WTC11 (cell line): ENCODE measurements at regions not wholly inside any gene's neighbourhood (a gene's known extent, or its start where the extent isn't known, plus 50 kb on each side); places are given as distances from the start of the nearest gene placed in this dataset.

Experiments
- AFF4 ChIP-seq: sonication (generic); formaldehyde crosslinking; IDR thresholded peaks from 2 replicates; pipeline ENCODE4 v1.8.1; 2023; ENCODE audit warnings: mild to moderate bottlenecking, missing genetic modification reagents, borderline replicate concordance
- ATF1 ChIP-seq: sonication (generic); formaldehyde crosslinking; IDR thresholded peaks from 2 replicates; pipeline ENCODE4 v1.8.1; 2023; ENCODE audit warnings: mild to moderate bottlenecking, moderate library complexity, missing genetic modification reagents
- CTCF ChIP-seq: fragments of 200-600 bp; IDR thresholded peaks from 2 replicates; pipeline ENCODE4 v1.8.0; 2022; ENCODE audit warnings: antibody characterized with exemption
- ETV6 ChIP-seq: sonication (generic); formaldehyde crosslinking; IDR thresholded peaks from 2 replicates; pipeline ENCODE4 v1.8.1; 2022; ENCODE audit warnings: mild to moderate bottlenecking, missing genetic modification reagents
- FOXJ3 ChIP-seq: sonication (generic); formaldehyde crosslinking; IDR thresholded peaks from 2 replicates; pipeline ENCODE4 v1.9.0; 2021; ENCODE audit warnings: missing genetic modification reagents, mild to moderate bottlenecking, borderline replicate concordance
- FOXK1 ChIP-seq: sonication (generic); formaldehyde crosslinking; IDR thresholded peaks from 2 replicates; pipeline ENCODE4 v1.8.0; 2022; ENCODE audit warnings: mild to moderate bottlenecking, moderate library complexity, missing genetic modification reagents
- NR1H2 ChIP-seq: sonication (generic); formaldehyde crosslinking; IDR thresholded peaks from 2 replicates; pipeline ENCODE4 v1.9.0; 2021; ENCODE audit warnings: mild to moderate bottlenecking, moderate library complexity, missing genetic modification reagents
- NR3C1 ChIP-seq: sonication (generic); formaldehyde crosslinking; conservative IDR thresholded peaks from 2 replicates; pipeline ENCODE4 v1.8.1; 2023; ENCODE audit warnings: low read depth, mild to moderate bottlenecking, missing genetic modification reagents
- OVOL2 ChIP-seq: fragments of 250-450 bp; sonication (Bioruptor Pico); IDR thresholded peaks from 2 replicates; pipeline ENCODE4 v1.9.0; 2021; ENCODE audit warnings: mild to moderate bottlenecking, borderline replicate concordance
- SP1 ChIP-seq: sonication (generic); formaldehyde crosslinking; conservative IDR thresholded peaks from 2 replicates; pipeline ENCODE4 v1.8.1; 2022; ENCODE audit warnings: missing genetic modification reagents
- TP53 ChIP-seq: sonication (generic); formaldehyde crosslinking; IDR thresholded peaks from 2 replicates; pipeline ENCODE4 v1.8.1; 2023; ENCODE audit warnings: mild to moderate bottlenecking, missing genetic modification reagents
- USF1 ChIP-seq: sonication (generic); formaldehyde crosslinking; IDR thresholded peaks from 2 replicates; pipeline ENCODE4 v1.8.0; 2022; ENCODE audit warnings: mild to moderate bottlenecking, missing genetic modification reagents

- no peak for TF ChIP-seq CTCF
- TF ChIP-seq SP1 (CRISPR knock-in tag): no peak
- no peak for TF ChIP-seq FOXJ3 (CRISPR knock-in tag)
- no peak for TF ChIP-seq ETV6
- no peak for TF ChIP-seq NR1H2
- no peak for TF ChIP-seq AFF4
- TF ChIP-seq ATF1 (CRISPR knock-in tag): no peak
- TF ChIP-seq OVOL2 (CRISPR knock-in tag): no peak
- no peak for TF ChIP-seq NR3C1
- TF ChIP-seq FOXK1 (CRISPR knock-in tag): no peak
- no peak for TF ChIP-seq USF1 (CRISPR knock-in tag)
- no peak for TF ChIP-seq TP53
Observed at GRCh38 chr17:45687594-45687993, 96.5 kb upstream of the CRHR1 start.
